HG02981 (cell line): ENCODE measurements at regions not wholly inside any gene's neighbourhood (a gene's known extent, or its start where the extent isn't known, plus 50 kb on each side); places are given as distances from the start of the nearest gene placed in this dataset.
"Not testable (repeated sequence)": the region's sequence is repeated elsewhere in the genome, so short reads cannot be mapped to it uniquely, and the experiment has no call there.

Experiments
- ATAC-seq: cut with Tn5 transposase; IDR thresholded peaks from one replicate; pipeline ENCODE4 v1.9.1; 2021; ENCODE audit warnings: mild to moderate bottlenecking, moderate library complexity; ENCODE audit not compliant: unreplicated experiment

- not testable (repeated sequence) for ATAC-seq
Measured at GRCh38 chr7:153969016-153969415, 83.2 kb upstream of the DPP6 start.

GRCh38 chr7:153974603-153975002 lies 77.6 kb upstream of the DPP6 start:
- not testable (repeated sequence) for ATAC-seq

GRCh38 chr7:153976745-153977144 lies 75.5 kb upstream of the DPP6 start:
- ATAC-seq = not testable (repeated sequence)

- ATAC-seq = not testable (repeated sequence)
Measured at GRCh38 chr7:153983186-153983585, 69.0 kb upstream of the DPP6 start.

- not testable (repeated sequence) for ATAC-seq
Measured at GRCh38 chr7:153989066-153989627, 63.1 kb upstream of the DPP6 start.

- ATAC-seq = not testable (repeated sequence)
Measured at GRCh38 chr7:153989742-153990425, 62.3 kb upstream of the DPP6 start.

GRCh38 chr7:153991471-153991870 lies 60.7 kb upstream of the DPP6 start:
- ATAC-seq = not testable (repeated sequence)

- ATAC-seq = not testable (repeated sequence)
Measured at GRCh38 chr7:153993402-153993801, 58.8 kb upstream of the DPP6 start.

GRCh38 chr7:153998896-153999295 lies 53.3 kb upstream of the DPP6 start:
- ATAC-seq = not testable (repeated sequence)
